ENCODE measurements at regions not wholly inside any gene's neighbourhood (a gene's known extent, or its start where the extent isn't known, plus 50 kb on each side); places are given as distances from the start of the nearest gene placed in this dataset.

DNA sequence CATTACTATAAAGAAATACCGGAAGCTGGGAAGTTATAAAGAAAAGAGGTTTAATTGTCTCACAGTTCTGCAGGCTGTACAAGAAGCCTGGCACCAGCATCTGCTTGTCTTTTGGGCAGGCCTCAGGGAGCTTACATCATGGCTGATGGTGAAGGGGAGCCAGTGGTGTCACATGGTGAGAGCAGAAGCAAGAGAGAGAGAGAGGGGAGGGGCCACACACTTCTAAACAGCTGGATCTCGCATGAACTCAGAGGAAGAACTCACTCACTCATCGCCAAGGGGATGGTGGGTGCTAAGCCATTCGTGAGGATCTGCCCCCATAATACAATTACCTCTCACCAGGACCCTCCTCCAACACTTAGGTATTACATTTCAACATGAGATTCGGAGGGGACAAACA, 51.8 kb upstream of the ANKRD34C start:
- ATAC-seq, result no peak
- TF ChIP-seq ISL1 (CRISPR knock-in tag; IDR thresholded peaks at IDR 0.05), result no peak
- TF ChIP-seq OSR1 (CRISPR knock-in tag; IDR thresholded peaks at IDR 0.05), result no peak
- TF ChIP-seq ESRRG (CRISPR knock-in tag; IDR thresholded peaks at IDR 0.05), result no peak
- TF ChIP-seq BACH2 (CRISPR knock-in tag; IDR thresholded peaks at IDR 0.05; ENCODE audit: borderline replicate concordance), result no peak
- TF ChIP-seq, protein P1, sequence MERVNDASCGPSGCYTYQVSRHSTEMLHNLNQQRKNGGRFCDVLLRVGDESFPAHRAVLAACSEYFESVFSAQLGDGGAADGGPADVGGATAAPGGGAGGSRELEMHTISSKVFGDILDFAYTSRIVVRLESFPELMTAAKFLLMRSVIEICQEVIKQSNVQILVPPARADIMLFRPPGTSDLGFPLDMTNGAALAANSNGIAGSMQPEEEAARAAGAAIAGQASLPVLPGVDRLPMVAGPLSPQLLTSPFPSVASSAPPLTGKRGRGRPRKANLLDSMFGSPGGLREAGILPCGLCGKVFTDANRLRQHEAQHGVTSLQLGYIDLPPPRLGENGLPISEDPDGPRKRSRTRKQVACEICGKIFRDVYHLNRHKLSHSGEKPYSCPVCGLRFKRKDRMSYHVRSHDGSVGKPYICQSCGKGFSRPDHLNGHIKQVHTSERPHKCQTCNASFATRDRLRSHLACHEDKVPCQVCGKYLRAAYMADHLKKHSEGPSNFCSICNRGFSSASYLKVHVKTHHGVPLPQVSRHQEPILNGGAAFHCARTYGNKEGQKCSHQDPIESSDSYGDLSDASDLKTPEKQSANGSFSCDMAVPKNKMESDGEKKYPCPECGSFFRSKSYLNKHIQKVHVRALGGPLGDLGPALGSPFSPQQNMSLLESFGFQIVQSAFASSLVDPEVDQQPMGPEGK (CRISPR knock-in tag; IDR thresholded peaks at IDR 0.05; ENCODE audit: borderline replicate concordance), result no peak
- TF ChIP-seq RARB (CRISPR knock-in tag; IDR thresholded peaks at IDR 0.05), result no peak
- TF ChIP-seq, protein P2, sequence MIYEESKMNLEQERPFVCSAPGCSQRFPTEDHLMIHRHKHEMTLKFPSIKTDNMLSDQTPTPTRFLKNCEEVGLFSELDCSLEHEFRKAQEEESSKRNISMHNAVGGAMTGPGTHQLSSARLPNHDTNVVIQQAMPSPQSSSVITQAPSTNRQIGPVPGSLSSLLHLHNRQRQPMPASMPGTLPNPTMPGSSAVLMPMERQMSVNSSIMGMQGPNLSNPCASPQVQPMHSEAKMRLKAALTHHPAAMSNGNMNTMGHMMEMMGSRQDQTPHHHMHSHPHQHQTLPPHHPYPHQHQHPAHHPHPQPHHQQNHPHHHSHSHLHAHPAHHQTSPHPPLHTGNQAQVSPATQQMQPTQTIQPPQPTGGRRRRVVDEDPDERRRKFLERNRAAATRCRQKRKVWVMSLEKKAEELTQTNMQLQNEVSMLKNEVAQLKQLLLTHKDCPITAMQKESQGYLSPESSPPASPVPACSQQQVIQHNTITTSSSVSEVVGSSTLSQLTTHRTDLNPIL (CRISPR knock-in tag; IDR thresholded peaks at IDR 0.05; ENCODE audit: low read depth), result no peak
- no peak for TF ChIP-seq ZNF565 (CRISPR knock-in tag; conservative IDR thresholded peaks at IDR 0.05; ENCODE audit: low read depth)
- TF ChIP-seq ZFP30 (CRISPR knock-in tag; IDR thresholded peaks at IDR 0.05), result no peak
- TF ChIP-seq ZNF70 (CRISPR knock-in tag; IDR thresholded peaks at IDR 0.05), result no peak
- no peak for TF ChIP-seq POU6F1 (CRISPR knock-in tag; IDR thresholded peaks at IDR 0.05; ENCODE audit: borderline replicate concordance, low read depth)
- TF ChIP-seq ZC3H10 (CRISPR knock-in tag; IDR thresholded peaks at IDR 0.05), result no peak
- TF ChIP-seq TOX (CRISPR knock-in tag; IDR thresholded peaks at IDR 0.05; ENCODE audit: borderline replicate concordance), result no peak
- no peak for TF ChIP-seq TCF4 (CRISPR knock-in tag; IDR thresholded peaks at IDR 0.05; ENCODE audit: borderline replicate concordance)
- no peak for TF ChIP-seq ZNF8 (CRISPR knock-in tag; IDR thresholded peaks at IDR 0.05)

DNA sequence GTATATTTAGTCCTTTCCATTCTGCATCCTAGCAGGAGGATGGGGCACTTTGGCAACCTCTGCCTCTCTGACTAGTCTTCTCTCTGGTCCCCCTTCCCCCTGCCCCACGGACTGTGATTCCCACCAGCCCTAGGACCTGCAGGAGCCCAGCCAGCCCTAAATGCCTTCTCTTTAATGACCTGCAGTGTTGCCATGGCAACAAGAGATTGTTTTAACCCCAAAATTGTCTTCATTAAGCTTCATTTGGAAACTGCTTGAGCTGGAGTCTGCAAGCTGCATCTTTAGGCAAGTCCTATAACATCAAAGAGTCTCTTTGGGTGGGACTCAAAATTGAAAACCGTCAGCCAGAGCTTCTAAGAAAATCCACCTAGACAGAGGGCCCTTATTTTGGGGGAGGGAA, 59.7 kb upstream of the ANKRD34C start:
- no peak for ATAC-seq
- TF ChIP-seq ISL1 (CRISPR knock-in tag; IDR thresholded peaks at IDR 0.05), result no peak
- TF ChIP-seq ESRRG (CRISPR knock-in tag; IDR thresholded peaks at IDR 0.05), result no peak
- TF ChIP-seq OSR1 (CRISPR knock-in tag; IDR thresholded peaks at IDR 0.05), result no peak
- no peak for TF ChIP-seq POU6F1 (CRISPR knock-in tag; IDR thresholded peaks at IDR 0.05; ENCODE audit: borderline replicate concordance, low read depth)
- no peak for TF ChIP-seq PPARA (CRISPR knock-in tag; IDR thresholded peaks at IDR 0.05; ENCODE audit: borderline replicate concordance)
- TF ChIP-seq CSDC2 (CRISPR knock-in tag; IDR thresholded peaks at IDR 0.05), result no peak
- TF ChIP-seq, protein P1 (CRISPR knock-in tag; IDR thresholded peaks at IDR 0.05; ENCODE audit: borderline replicate concordance), result no peak
- TF ChIP-seq, protein P2 (CRISPR knock-in tag; IDR thresholded peaks at IDR 0.05; ENCODE audit: low read depth), result no peak
- TF ChIP-seq ARNTL (CRISPR knock-in tag; IDR thresholded peaks at IDR 0.05; ENCODE audit: borderline replicate concordance, low read depth), result no peak
- no peak for TF ChIP-seq ZC3H10 (CRISPR knock-in tag; IDR thresholded peaks at IDR 0.05)
- no peak for TF ChIP-seq TSHZ2 (CRISPR knock-in tag; IDR thresholded peaks at IDR 0.05)
- TF ChIP-seq ZNF70 (CRISPR knock-in tag; IDR thresholded peaks at IDR 0.05), result no peak
- TF ChIP-seq, protein P3, sequence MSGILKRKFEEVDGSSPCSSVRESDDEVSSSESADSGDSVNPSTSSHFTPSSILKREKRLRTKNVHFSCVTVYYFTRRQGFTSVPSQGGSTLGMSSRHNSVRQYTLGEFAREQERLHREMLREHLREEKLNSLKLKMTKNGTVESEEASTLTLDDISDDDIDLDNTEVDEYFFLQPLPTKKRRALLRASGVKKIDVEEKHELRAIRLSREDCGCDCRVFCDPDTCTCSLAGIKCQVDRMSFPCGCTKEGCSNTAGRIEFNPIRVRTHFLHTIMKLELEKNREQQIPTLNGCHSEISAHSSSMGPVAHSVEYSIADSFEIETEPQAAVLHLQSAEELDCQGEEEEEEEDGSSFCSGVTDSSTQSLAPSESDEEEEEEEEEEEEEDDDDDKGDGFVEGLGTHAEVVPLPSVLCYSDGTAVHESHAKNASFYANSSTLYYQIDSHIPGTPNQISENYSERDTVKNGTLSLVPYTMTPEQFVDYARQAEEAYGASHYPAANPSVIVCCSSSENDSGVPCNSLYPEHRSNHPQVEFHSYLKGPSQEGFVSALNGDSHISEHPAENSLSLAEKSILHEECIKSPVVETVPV (CRISPR knock-in tag; IDR thresholded peaks at IDR 0.05), result no peak
- no peak for TF ChIP-seq SNAI2 (CRISPR knock-in tag; IDR thresholded peaks at IDR 0.05)
- no peak for TF ChIP-seq ZNF565 (CRISPR knock-in tag; conservative IDR thresholded peaks at IDR 0.05; ENCODE audit: low read depth)
- TF ChIP-seq ZNF8 (CRISPR knock-in tag; IDR thresholded peaks at IDR 0.05), result no peak
- TF ChIP-seq RARB (CRISPR knock-in tag; IDR thresholded peaks at IDR 0.05), result no peak
- TF ChIP-seq GLIS3 (CRISPR knock-in tag; IDR thresholded peaks at IDR 0.05), result no peak
- no peak for TF ChIP-seq TCF4 (CRISPR knock-in tag; IDR thresholded peaks at IDR 0.05; ENCODE audit: borderline replicate concordance)
